ENCODE measurements at regions not wholly inside any gene's neighbourhood (a gene's known extent, or its start where the extent isn't known, plus 50 kb on each side); places are given as distances from the start of the nearest gene placed in this dataset.

DNA sequence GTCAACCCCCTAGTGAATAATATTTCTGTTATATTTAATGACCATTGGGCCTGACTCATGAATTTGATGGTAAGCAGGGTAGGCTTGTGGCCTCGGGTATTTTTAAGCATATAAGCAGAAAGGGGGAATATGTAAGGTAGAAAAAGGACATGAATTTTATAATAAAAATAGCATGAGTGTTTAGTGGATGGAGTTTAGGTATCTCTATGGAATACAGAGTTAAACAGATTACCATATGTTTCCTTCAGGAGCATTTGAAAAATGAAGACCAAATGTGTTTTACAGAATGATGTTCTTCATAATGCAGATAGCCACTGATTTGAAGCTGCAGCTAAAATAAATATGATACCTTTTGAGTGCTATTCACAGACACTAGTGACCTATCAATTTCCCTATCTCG is 191.7 kb upstream of the TSHZ2 start:
- TF ChIP-seq, protein P1, sequence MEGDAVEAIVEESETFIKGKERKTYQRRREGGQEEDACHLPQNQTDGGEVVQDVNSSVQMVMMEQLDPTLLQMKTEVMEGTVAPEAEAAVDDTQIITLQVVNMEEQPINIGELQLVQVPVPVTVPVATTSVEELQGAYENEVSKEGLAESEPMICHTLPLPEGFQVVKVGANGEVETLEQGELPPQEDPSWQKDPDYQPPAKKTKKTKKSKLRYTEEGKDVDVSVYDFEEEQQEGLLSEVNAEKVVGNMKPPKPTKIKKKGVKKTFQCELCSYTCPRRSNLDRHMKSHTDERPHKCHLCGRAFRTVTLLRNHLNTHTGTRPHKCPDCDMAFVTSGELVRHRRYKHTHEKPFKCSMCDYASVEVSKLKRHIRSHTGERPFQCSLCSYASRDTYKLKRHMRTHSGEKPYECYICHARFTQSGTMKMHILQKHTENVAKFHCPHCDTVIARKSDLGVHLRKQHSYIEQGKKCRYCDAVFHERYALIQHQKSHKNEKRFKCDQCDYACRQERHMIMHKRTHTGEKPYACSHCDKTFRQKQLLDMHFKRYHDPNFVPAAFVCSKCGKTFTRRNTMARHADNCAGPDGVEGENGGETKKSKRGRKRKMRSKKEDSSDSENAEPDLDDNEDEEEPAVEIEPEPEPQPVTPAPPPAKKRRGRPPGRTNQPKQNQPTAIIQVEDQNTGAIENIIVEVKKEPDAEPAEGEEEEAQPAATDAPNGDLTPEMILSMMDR (IDR thresholded peaks at IDR 0.05; ENCODE audit: low read depth, low read length) = no peak
- no peak for TF ChIP-seq EZH2phosphoT487 (IDR thresholded peaks at IDR 0.05; ENCODE audit: low read depth)
